ENCODE measurements at regions not wholly inside any gene's neighbourhood (a gene's known extent, or its start where the extent isn't known, plus 50 kb on each side); places are given as distances from the start of the nearest gene placed in this dataset.
"Not testable (repeated sequence)": the region's sequence is repeated elsewhere in the genome, so short reads cannot be mapped to it uniquely, and the experiment has no call there.

- not testable (repeated sequence) for TF ChIP-seq EZH2 (IDR thresholded peaks at IDR 0.05; ENCODE audit: insufficient read depth, poor library complexity, severe bottlenecking); EZH2phosphoT487 (IDR thresholded peaks at IDR 0.05; ENCODE audit: insufficient read depth, low read depth)
Observed at GRCh38 chr6:58090067-58090466, 772.6 kb downstream of the PRIM2 start.
